A673 (cell line): ENCODE measurements at regions not wholly inside any gene's neighbourhood (a gene's known extent, or its start where the extent isn't known, plus 50 kb on each side); places are given as distances from the start of the nearest gene placed in this dataset.

Source experiments
- EZH2 ChIP-seq: fragments of 200-600 bp; sonication (generic); IDR thresholded peaks from 2 replicates; pipeline ENCODE4 v1.6.1; 2017; ENCODE audit warnings: borderline replicate concordance, low read depth, mild to moderate bottlenecking, mixed read lengths, antibody characterized with exemption, low read length; ENCODE audit not compliant: poor library complexity, severe bottlenecking
- TF ChIP-seq, protein P1 (sequence below): fragments of 300-800, 200-600 bp; sonication (generic); conservative IDR thresholded peaks from 2 replicates; pipeline ENCODE4 v1.5.1; 2017; ENCODE audit warnings: low read depth, mild to moderate bottlenecking, antibody characterized with exemption, low read length, moderate library complexity, mixed read lengths

DNA sequence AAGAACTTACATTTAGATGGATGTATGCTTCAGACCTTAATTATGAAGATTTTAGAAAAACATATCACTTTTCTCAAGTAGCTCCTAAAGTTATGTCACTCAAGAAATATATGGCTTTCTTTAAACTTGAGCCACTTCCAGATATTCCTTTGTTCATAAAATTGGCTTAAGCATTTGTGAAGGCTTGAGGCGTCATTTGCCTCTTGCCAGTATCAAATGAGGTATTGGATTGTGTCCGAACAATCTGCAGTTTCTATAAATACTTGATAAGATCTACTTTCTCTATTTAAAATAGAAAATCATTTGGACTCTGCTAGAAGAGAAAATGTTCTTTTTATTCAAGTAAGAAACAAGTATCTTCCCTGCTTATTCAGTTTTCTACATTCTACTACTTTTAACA is 102.6 kb downstream of the RSL24D1 start:
- TF ChIP-seq, protein P1, sequence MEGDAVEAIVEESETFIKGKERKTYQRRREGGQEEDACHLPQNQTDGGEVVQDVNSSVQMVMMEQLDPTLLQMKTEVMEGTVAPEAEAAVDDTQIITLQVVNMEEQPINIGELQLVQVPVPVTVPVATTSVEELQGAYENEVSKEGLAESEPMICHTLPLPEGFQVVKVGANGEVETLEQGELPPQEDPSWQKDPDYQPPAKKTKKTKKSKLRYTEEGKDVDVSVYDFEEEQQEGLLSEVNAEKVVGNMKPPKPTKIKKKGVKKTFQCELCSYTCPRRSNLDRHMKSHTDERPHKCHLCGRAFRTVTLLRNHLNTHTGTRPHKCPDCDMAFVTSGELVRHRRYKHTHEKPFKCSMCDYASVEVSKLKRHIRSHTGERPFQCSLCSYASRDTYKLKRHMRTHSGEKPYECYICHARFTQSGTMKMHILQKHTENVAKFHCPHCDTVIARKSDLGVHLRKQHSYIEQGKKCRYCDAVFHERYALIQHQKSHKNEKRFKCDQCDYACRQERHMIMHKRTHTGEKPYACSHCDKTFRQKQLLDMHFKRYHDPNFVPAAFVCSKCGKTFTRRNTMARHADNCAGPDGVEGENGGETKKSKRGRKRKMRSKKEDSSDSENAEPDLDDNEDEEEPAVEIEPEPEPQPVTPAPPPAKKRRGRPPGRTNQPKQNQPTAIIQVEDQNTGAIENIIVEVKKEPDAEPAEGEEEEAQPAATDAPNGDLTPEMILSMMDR, result no peak
- TF ChIP-seq EZH2, result no peak
